Activated CD4-positive, CD25-positive, alpha-beta regulatory T cell treated with anti-CD3 and anti-CD28 coated beads, Interleukin-2, amount 50 U/mL, for 24 hours (primary cell): ENCODE measurements at regions not wholly inside any gene's neighbourhood (a gene's known extent, or its start where the extent isn't known, plus 50 kb on each side); places are given as distances from the start of the nearest gene placed in this dataset.
"Not testable (repeated sequence)": the region's sequence is repeated elsewhere in the genome, so short reads cannot be mapped to it uniquely, and the experiment has no call there.

Experiments
- ATAC-seq, 2 donors: fragments of 150-1000 bp; cut with Tn5 transposase; one replicate each; pipeline ENCODE4 v1.10.0; 2021; ENCODE audit warnings: mild to moderate bottlenecking in 1 of 2, moderate library complexity in 1 of 2

DNA sequence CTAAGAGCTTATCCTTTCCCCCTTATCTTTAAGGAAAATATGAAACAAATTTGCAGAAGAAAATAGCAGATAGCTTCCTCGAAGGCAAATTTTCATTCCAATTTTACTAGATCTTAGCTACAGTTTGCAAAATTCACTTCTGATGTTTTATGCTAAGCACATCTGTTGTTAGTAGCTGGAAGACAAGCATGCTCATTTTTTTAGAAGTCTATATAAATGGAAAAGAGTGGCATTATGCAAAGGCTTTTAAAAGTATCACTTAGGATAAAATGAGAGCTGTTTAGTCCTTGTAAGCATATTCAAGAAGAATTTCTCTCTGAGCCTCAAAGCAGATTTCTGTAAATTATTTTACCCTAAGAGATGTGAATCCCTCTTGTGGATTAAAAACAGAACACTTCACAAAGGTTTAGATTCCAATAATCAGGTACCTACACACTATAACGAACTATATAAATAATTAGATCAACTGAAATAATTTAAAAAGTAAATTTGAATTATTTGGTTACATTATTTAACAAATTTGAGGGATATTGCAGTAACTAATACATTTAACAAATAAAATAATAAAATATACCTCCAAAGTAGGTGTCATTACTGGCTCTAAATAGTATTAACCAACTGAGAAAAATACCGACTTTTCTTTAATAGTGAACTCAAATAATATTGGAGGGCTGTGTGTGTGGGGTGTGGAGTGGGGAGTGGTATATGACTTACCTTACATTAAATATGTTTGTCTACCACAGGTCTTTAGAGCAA is 307.1 kb downstream of the SEMA3D start:
- no peak for ATAC-seq

GRCh38 chr7:84877943-84878570 is 308.8 kb downstream of the SEMA3D start:
- ATAC-seq, result no peak

- ATAC-seq, result no peak
Observed at GRCh38 chr7:84876061-84876821, 310.6 kb downstream of the SEMA3D start.

- no peak for ATAC-seq
Observed at GRCh38 chr7:84865560-84865959, 321.3 kb downstream of the SEMA3D start.

- ATAC-seq, result no peak
Observed at GRCh38 chr7:84857336-84857735, 329.5 kb downstream of the SEMA3D start.

DNA sequence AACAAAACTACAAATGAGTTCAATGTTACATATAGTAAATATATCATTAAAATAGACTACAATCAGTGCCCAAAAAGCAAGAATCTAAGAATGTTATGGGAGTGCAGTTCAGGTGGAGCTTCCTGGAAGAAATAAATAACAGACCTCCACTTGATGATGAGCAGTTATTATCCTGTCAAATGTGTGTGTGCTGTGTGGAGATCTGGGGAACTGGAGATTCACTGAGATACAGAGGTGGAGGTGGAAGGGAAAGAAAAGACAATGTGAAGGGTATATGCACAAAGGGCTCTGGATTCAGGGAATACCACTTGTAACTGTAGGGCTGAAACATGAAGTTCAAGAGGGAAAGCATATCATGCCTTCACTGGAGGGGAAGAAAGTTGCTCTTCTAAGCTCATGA is 331.1 kb downstream of the SEMA3D start:
- no peak for ATAC-seq

DNA sequence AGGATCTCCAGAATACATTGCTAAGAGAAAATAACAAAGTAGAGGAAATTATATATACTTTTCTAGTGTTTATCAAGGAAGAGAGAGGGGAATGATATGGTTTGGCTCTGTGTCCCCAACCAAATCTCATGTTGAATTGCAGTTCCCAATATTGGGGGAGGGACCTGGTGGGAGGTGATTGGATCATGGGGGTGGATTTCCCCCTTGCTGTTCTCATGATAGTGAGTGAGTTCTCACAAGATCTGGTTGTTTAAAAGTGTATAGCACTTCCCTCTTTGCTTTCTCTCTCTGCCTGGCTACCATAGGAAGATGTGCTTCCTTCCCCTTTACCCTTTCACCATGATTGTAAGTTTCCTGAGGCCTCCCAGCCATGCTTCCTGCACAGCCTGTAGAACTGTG is 337.9 kb downstream of the SEMA3D start:
- not testable (repeated sequence) for ATAC-seq

- ATAC-seq, result no peak
Observed at GRCh38 chr7:84848219-84848973, 338.5 kb downstream of the SEMA3D start.

DNA sequence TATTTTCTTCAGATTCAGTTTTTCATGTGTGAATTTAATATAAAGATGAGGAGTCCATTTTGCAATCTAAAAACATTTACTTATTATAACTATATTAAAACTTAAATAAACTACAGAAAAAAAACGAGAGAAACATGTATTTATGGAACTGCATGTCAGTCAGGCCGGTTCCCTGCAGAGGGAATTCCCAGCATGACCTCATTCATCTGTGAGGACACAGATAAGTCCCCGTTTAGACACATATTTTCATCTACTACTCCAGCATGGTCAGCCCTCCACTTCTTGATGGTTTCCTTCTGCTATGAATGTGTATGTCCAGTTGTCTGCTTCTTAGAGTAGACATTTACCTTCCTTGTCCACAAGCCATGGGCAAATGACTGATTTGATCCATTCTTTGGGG is 339.1 kb downstream of the SEMA3D start:
- no peak for ATAC-seq

GRCh38 chr7:84847038-84847437 is 339.8 kb downstream of the SEMA3D start:
- no peak for ATAC-seq

- ATAC-seq, result no peak
Observed at GRCh38 chr7:84845971-84846370, 340.9 kb downstream of the SEMA3D start.

DNA sequence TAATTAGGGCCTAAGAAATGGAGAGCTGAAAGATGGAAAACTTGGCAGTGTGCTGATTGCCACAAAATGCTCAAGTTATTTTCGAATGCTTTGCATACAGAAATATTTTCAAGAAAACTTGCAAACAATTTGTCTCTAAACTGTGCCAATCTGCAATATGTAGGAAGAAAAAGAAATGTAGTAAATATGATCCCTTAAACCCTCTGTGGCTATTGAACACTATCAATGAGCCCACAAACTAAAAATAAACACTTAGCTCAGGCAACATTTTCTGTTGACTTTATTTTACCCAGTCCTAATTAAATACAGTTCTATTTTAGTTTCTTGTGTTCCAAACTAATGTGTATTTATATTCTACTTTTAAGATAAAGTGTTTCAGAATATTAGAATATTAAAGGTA is 342.1 kb downstream of the SEMA3D start:
- no peak for ATAC-seq

DNA sequence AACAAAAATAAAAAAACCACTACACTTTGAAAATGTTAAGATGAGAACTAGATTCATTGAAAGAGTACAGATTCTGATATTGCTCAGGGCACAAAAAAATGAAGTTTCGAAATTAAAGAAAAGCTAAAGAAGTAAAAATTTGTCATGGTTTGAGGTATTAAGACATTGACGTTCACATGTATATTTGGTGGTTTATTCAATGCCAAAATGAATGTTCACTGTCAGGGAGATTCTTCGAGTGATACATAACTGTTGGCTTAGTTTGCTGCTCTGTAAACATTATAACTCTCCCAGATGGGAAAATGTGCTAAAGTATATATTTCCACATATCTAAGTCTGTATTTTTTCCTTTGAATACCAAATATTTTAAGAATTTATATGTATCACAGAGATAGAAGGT is 345.0 kb downstream of the SEMA3D start:
- ATAC-seq, result no peak

- no peak for ATAC-seq
Observed at GRCh38 chr7:84838857-84839256, 348.0 kb downstream of the SEMA3D start.

DNA sequence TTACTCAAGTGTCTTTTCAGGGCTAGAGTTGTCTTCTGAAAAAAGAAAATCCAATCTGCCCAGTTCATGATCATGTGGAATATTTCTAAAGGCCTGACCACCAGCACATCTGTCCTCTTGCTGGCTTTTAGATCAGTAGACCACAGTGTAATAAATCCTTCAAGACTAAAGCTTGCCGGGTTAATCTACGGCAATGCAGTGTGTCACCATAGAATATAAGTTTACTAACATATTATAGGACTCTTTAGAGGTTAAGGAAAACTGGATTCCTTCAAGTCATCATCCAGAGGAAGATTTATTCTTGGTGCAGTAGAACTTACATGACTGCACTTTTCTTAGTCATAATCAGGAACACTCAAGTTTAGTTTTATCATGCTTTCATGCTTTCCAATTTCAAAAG is 349.5 kb downstream of the SEMA3D start:
- ATAC-seq, result no peak

- ATAC-seq, result no peak
Observed at GRCh38 chr7:84829719-84830118, 357.1 kb downstream of the SEMA3D start.

DNA sequence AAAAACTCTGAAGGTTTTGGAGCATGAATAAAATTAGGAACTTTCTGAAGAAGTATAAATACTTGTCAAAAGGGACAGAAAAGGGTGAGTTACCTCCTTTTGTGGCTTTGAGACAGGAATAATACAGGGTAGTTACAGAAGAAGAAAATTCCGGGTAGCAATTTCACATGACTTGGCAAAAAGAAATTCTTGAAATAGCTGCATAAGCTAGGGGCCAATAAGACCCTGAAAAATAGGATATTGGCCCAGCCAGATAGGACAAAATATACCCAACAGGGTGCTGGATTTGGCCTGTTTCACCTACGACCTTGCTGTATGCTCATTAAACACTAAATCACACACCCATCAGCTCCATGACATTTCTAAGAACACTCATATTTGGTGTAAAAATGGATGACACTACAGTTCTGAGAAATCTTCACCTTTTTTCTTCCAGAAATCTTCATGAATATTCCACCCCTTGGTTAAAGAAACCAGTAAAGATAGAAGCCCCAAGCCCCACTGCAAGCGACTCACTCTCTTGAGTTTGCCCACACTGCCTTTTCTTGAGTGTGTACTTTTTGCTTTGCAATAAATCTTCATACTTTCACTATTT is 362.7 kb downstream of the SEMA3D start:
- ATAC-seq, result no peak

DNA sequence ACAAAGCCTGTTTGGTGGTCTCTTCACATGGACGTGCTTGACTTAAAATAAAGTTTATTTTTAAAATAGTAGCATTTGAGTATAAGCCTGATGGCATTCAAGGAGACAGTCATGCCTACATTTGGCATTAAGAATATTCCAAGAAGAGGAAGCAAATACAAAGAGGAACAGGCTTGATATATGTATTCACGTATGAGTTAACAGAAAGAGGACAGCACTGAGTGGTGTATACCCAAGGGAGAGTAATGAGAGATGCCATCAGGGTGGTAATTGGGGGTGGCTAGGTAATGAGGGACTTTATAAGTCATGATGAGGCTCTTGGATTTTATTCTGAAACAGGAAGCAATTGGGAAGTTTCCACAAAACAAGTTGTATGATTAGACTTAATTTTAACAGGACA is 363.3 kb downstream of the SEMA3D start:
- ATAC-seq, result no peak

GRCh38 chr7:84822941-84823510 is 363.8 kb downstream of the SEMA3D start:
- no peak for ATAC-seq

DNA sequence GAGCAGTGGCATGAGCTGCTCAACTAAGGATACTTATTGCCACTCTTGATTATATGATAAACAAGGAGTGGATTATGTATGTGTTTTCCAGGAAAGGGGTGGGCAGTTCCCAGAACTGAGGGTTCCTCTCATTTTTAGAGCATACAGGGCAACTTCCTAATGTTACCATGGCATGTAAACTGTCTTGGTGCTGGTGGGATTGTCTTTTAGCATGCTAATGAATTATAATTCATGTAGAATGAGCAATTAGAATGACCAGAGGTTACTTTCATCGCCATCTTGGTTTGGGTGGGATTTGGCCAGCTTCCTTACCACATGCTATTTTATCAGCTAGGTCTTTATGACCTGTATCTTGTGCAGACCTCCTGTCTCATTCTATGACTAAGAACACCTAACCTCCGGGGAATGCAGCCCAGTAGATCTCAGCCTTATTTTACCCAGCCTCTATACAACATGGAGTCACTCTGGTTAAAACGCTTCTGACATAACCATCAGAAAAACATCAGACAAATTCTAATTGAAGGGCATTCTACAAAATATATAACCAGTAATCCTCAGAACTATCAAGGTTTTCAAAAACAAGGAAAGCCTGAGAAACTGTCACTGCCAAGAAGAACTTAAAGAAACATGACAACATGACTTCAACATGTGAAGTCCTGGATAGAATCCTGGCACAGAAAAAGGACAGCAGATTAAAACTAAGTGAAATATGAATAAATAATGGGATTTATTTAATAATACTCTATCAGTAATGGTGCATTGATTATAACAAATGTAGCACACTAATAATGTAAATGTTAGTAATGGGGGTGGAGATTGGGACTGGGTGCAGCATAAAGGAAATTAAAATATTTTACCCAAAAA is 365.0 kb downstream of the SEMA3D start:
- ATAC-seq, result no peak

DNA sequence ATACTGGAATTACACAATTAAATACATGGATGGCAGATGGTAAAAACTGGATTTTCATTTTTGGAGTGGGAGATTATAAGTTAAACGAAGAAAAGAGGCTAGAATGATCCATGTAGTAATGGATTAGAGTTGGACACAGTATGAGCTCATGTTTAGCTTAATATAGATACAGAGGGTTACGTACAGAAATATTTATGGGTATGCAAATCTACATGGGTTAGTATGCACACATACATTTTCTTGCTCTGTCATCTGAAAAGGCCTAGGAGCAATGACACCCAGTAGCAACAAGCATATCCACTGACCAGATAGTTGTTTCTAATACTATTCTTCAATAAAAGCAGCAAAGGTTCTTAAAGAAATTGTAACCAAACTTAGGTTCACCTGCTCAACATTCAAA is 366.4 kb downstream of the SEMA3D start:
- no peak for ATAC-seq
